CD8-positive, alpha-beta memory T cell (primary cell): ENCODE measurements at regions not wholly inside any gene's neighbourhood (a gene's known extent, or its start where the extent isn't known, plus 50 kb on each side); places are given as distances from the start of the nearest gene placed in this dataset.

Source experiments
- CTCF ChIA-PET: fragments of 350-600 bp; sonication (Branson Sonifier 250); formaldehyde crosslinking; loops from one replicate; lab custom pipeline; 2021; ENCODE audit warnings: antibody characterized with exemption; lab: Charles Lee
- POLR2A ChIA-PET: fragments of 350-600 bp; sonication (Branson Sonifier 250); formaldehyde crosslinking; loops from one replicate; lab custom pipeline; 2021; ENCODE audit warnings: antibody characterized with exemption; lab: Charles Lee
- DNase-seq, 5 donors: peaks; one replicate each; pipeline versions ENCODE4 v3.0.0 to v3.0.0-alpha.2; 2020 to 2022; ENCODE audit warnings: mixed read lengths in 1 of 5
- H3K27ac ChIP-seq: one replicate; pipeline ENCODE4 v1.7.0; 2013; ENCODE audit warnings: low read depth, mild to moderate bottlenecking, low read length, moderate library complexity
- H3K27me3 ChIP-seq: 2 replicates; pipeline ENCODE4 v1.7.0; 2013; ENCODE audit warnings: low read length, mild to moderate bottlenecking; ENCODE audit not compliant: insufficient read depth, poor library complexity, severe bottlenecking
- H3K36me3 ChIP-seq: 2 replicates; pipeline ENCODE4 v1.7.0; 2013; ENCODE audit warnings: mild to moderate bottlenecking, low read length, moderate library complexity; ENCODE audit not compliant: insufficient read depth
- H3K4me1 ChIP-seq: 2 replicates; pipeline ENCODE4 v1.7.0; 2013; ENCODE audit warnings: mild to moderate bottlenecking, low read length, moderate library complexity; ENCODE audit not compliant: insufficient read depth
- H3K4me3 ChIP-seq: 2 replicates; pipeline ENCODE4 v1.7.0; 2013; ENCODE audit warnings: mild to moderate bottlenecking, low read length
- H3K9me3 ChIP-seq: 2 replicates; pipeline ENCODE4 v1.7.0; 2013; ENCODE audit warnings: mild to moderate bottlenecking, low read length
- H3K27ac Mint-ChIP-seq, 8 donors: one replicate each; pipeline ENCODE4 v1.8.0; 2020 to 2021; ENCODE audit warnings: mixed read lengths in 8 of 8, mild to moderate bottlenecking in 6 of 8, inconsistent platforms in 3 of 8, moderate library complexity in 3 of 8
- H3K27me3 Mint-ChIP-seq, 2 donors: one replicate each; pipeline ENCODE4 v1.8.0; 2020 to 2021; ENCODE audit warnings: mixed read lengths in 2 of 2, mild to moderate bottlenecking in 1 of 2, moderate library complexity in 1 of 2
- H3K36me3 Mint-ChIP-seq, 3 donors: one replicate each; pipeline ENCODE4 v1.8.0; 2020 to 2021; ENCODE audit warnings: mixed read lengths in 3 of 3, inconsistent platforms in 1 of 3, mild to moderate bottlenecking in 1 of 3
- H3K4me1 Mint-ChIP-seq, 3 donors: one replicate each; pipeline ENCODE4 v1.8.0; 2020 to 2021; ENCODE audit warnings: mixed read lengths in 3 of 3, inconsistent platforms in 1 of 3, mild to moderate bottlenecking in 1 of 3
- H3K4me3 Mint-ChIP-seq, 7 donors: one replicate each; pipeline ENCODE4 v1.8.0; 2020 to 2021; ENCODE audit warnings: mixed read lengths in 7 of 7, mild to moderate bottlenecking in 6 of 7, moderate library complexity in 4 of 7, inconsistent platforms in 2 of 7
- H3K9me3 Mint-ChIP-seq, 5 donors: one replicate each; pipeline ENCODE4 v1.8.0; 2020 to 2022; ENCODE audit warnings: mixed read lengths in 5 of 5, mild to moderate bottlenecking in 3 of 5, moderate library complexity in 2 of 5, inconsistent platforms in 1 of 5

DNA sequence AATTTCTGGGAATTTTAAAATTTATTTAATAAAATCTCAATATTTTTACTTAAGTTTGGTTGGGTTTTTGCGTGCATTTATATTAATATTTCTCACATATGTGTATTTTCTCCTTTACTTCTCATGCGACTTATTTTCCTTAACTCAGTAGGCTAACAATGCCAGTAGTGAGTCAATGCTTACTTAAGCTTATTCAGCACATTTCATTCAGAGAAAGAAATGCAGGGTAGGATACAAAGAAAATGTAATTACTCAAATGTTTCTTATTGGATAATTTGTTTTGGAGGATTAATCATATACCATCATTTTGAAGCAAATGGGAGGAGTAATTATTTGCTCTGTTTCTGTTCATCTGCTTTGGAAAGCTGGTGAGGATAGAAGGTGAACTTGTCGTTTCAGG lies 623.5 kb downstream of the POM121L12 start:
- ChIA-PET POLR2A (no interaction called here), CTCF (no interaction called here)
- H3K4me1 Mint-ChIP-seq = no peaks in the 10 kb centered on the region
- H3K9me3 ChIP-seq = no peaks in the 10 kb centered on the region
- no peak overlapping the region for H3K27ac ChIP-seq
- no peak for DNase-seq
- H3K4me3 ChIP-seq = no peak overlapping the region
- no peaks in the 10 kb centered on the region for H3K36me3 Mint-ChIP-seq
- no peaks in the 10 kb centered on the region for H3K4me1 ChIP-seq
- no peaks in the 10 kb centered on the region for H3K27me3 Mint-ChIP-seq
- no peak overlapping the region for H3K4me3 Mint-ChIP-seq
- peaks cover 18 to 46% (median 21%) of the 10 kb centered on the region in 5 donors for H3K9me3 Mint-ChIP-seq
- H3K27me3 ChIP-seq = no peaks in the 10 kb centered on the region
- no peaks in the 10 kb centered on the region for H3K36me3 ChIP-seq
- H3K27ac Mint-ChIP-seq = no peak overlapping the region

DNA sequence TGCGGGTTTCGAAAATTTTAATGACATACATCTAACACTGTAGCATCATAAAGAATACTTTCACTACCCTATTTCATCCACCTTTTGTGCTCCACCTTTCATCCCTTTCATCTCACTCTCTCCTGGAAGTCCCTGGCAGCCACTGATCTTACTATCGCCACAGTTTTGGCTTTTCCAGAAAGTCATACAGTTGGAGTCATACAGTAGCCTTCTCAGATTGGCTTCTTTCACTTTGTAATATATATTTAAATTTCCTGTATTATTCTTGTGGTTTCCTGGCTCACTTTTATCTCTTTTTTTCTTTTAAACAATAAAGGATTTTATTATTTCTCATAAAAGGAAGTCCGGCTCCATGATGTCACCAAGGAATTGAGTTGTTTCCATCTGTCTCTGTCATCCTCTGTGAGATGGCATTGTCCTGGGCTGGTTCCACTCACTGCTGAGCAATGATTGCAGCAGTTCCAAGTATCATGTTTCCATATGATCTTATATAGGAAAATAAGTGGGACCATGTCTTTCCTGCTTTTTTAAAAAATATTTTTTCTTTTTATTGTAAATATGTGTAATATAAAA lies 626.3 kb downstream of the POM121L12 start:
- H3K4me3 ChIP-seq = no peak overlapping the region
- H3K27me3 ChIP-seq = no peaks in the 10 kb centered on the region
- Mint-ChIP-seq H3K9me3 (peaks cover 9 to 40% (median 22%) of the 10 kb centered on the region in 5 donors), H3K36me3 (no peaks in the 10 kb centered on the region), H3K4me3 (no peak overlapping the region), H3K27me3 (no peaks in the 10 kb centered on the region), H3K4me1 (no peaks in the 10 kb centered on the region), H3K27ac (no peak overlapping the region)
- H3K27ac ChIP-seq = no peak overlapping the region
- no peaks in the 10 kb centered on the region for H3K9me3 ChIP-seq
- ChIA-PET CTCF (no interaction called here), POLR2A (no interaction called here)
- no peak for DNase-seq
- H3K4me1 ChIP-seq = no peaks in the 10 kb centered on the region
- no peaks in the 10 kb centered on the region for H3K36me3 ChIP-seq

DNA sequence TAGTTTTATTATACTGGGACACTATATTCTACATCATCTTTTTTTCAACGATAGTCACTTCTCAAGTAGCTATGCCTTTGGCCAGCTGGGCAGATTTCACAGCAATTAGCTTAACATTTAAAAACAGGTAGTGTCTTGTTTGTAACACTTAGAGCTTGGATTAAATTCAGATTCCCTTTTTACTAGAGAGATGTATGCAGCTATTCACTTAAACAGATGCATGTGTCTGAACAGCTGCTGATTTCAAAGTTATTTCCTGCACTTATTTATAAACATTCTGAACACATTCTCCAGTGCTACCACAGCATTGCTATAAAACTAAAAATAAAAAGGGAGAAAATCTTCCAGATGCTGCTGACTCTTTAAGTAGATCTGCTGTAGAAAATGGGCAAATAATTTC lies 637.2 kb downstream of the POM121L12 start:
- Mint-ChIP-seq H3K9me3 (peaks cover 4 to 33% (median 10%) of the 10 kb centered on the region in 5 donors), H3K27ac (no peak overlapping the region), H3K27me3 (no peaks in the 10 kb centered on the region), H3K4me3 (no peak overlapping the region), H3K4me1 (no peaks in the 10 kb centered on the region), H3K36me3 (no peaks in the 10 kb centered on the region)
- Histone ChIP-seq H3K27me3 (no peaks in the 10 kb centered on the region), H3K9me3 (no peaks in the 10 kb centered on the region), H3K4me1 (no peaks in the 10 kb centered on the region), H3K27ac (no peak overlapping the region), H3K36me3 (no peaks in the 10 kb centered on the region), H3K4me3 (no peak overlapping the region)
- POLR2A ChIA-PET = no interaction called here
- no peak for DNase-seq
- CTCF ChIA-PET = no interaction called here

DNA sequence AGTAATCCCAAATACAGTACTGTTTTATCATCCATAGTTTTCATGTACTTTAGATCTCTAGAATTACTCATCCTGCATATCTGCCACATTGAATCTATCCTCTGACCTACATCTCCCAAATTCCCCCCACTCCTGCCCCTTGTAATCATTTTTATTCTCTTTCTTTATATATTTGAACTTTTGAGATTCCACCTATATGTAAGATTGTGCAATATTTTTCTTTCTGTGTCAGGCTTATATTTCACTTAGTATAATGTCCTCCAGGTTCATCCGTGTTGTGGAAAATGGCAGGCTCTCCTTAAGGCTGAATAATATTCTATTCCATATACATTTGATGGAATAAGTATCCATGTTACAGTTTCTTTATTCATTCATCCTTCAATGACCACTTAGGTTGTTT lies 640.4 kb downstream of the POM121L12 start:
- Mint-ChIP-seq H3K4me3 (no peak overlapping the region), H3K36me3 (no peaks in the 10 kb centered on the region), H3K9me3 (peaks cover 15 to 34% (median 27%) of the 10 kb centered on the region in 5 donors), H3K27me3 (no peaks in the 10 kb centered on the region), H3K27ac (no peak overlapping the region), H3K4me1 (no peaks in the 10 kb centered on the region)
- no peaks in the 10 kb centered on the region for H3K36me3 ChIP-seq
- no peak for DNase-seq
- no peaks in the 10 kb centered on the region for H3K4me1 ChIP-seq
- H3K27ac ChIP-seq = no peak overlapping the region
- ChIA-PET POLR2A (no interaction called here), CTCF (no interaction called here)
- H3K27me3 ChIP-seq = no peaks in the 10 kb centered on the region
- no peak overlapping the region for H3K4me3 ChIP-seq
- no peaks in the 10 kb centered on the region for H3K9me3 ChIP-seq

DNA sequence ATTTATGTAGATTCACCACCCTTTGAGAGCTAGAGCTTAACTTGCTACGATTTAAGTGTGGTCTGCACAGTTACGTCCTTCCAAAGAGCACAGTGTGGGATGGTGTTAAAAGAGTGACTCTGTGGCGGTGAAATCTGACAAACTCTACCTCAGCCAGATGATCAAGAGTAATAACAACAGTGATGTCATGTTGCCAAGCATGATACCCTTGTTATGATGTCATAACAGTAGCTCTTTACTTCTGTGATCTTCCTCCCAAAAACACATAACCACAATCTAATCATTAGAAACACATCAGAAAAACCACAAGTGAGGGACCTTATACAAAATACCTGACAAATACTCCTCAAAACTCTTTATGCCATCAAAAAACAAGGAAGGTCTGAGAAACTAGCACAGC lies 649.3 kb downstream of the POM121L12 start:
- H3K27me3 ChIP-seq = no peaks in the 10 kb centered on the region
- POLR2A ChIA-PET = no interaction called here
- H3K9me3 ChIP-seq = no peaks in the 10 kb centered on the region
- Mint-ChIP-seq H3K9me3 (peaks cover 10 to 53% (median 19%) of the 10 kb centered on the region in 5 donors), H3K27me3 (peaks cover 0 to 2% of the 10 kb centered on the region in 2 donors), H3K36me3 (no peaks in the 10 kb centered on the region), H3K27ac (no peak overlapping the region), H3K4me1 (no peaks in the 10 kb centered on the region), H3K4me3 (no peak overlapping the region)
- no peak overlapping the region for H3K4me3 ChIP-seq
- H3K4me1 ChIP-seq = no peaks in the 10 kb centered on the region
- no peak overlapping the region for H3K27ac ChIP-seq
- DNase-seq = no peak
- H3K36me3 ChIP-seq = no peaks in the 10 kb centered on the region
- CTCF ChIA-PET = no interaction called here

DNA sequence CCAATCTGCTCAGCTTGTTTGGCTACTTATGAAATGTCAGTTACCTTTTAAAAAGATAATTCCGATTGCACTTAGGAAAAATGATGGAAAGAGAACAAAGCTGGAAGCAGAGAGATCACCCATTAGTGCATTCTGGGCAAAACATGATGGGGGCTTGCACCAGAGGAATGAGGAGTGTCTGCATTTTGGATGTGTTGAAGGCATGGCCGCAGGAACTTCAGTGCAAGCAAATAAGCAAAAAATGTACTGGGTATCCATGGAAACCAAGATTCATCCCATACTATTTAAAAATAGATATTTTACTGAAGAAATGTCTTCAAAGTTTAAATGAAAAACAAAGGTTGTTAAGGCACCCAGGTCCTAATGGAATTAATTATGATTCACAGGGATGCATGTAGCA lies 655.0 kb downstream of the POM121L12 start:
- no peak for DNase-seq
- no peaks in the 10 kb centered on the region for H3K4me1 Mint-ChIP-seq
- H3K9me3 Mint-ChIP-seq = peaks cover 8 to 31% (median 17%) of the 10 kb centered on the region in 5 donors
- peaks cover 3% of the 10 kb centered on the region for H3K9me3 ChIP-seq
- ChIA-PET POLR2A (no interaction called here), CTCF (no interaction called here)
- H3K4me3 Mint-ChIP-seq = no peak overlapping the region
- no peaks in the 10 kb centered on the region for H3K36me3 Mint-ChIP-seq
- H3K27ac ChIP-seq = no peak overlapping the region
- H3K27me3 ChIP-seq = no peaks in the 10 kb centered on the region
- H3K4me3 ChIP-seq = no peak overlapping the region
- H3K36me3 ChIP-seq = no peaks in the 10 kb centered on the region
- no peaks in the 10 kb centered on the region for H3K27me3 Mint-ChIP-seq
- no peaks in the 10 kb centered on the region for H3K4me1 ChIP-seq
- no peak overlapping the region for H3K27ac Mint-ChIP-seq

DNA sequence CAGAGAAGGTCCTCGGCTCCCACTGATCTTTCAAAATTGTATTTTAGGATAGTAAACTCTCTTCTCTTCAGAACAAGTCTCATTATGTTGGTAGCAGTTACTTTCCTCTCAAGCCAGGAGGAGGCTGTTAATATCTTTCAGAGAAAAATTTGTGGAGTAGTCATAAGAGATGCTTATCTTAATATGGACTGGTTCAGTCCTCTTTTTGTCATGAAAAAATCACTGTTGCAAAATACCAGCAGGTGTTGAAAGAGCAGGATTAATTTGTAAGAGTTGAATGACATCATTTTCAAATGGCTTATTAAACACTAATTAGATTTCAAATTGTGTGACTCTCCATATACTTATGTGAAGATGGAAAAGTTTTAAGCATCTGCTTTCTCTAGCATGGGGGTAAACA lies 662.5 kb downstream of the POM121L12 start:
- POLR2A ChIA-PET = no interaction called here
- no peaks in the 10 kb centered on the region for H3K4me1 Mint-ChIP-seq
- Histone ChIP-seq H3K36me3 (no peaks in the 10 kb centered on the region), H3K9me3 (no peaks in the 10 kb centered on the region), H3K4me3 (no peak overlapping the region), H3K27ac (no peak overlapping the region), H3K4me1 (no peaks in the 10 kb centered on the region), H3K27me3 (no peaks in the 10 kb centered on the region)
- H3K4me3 Mint-ChIP-seq = no peak overlapping the region
- H3K27me3 Mint-ChIP-seq = no peaks in the 10 kb centered on the region
- H3K9me3 Mint-ChIP-seq = peaks cover 7 to 21% (median 15%) of the 10 kb centered on the region in 5 donors
- no peak for DNase-seq
- H3K27ac Mint-ChIP-seq = no peak overlapping the region
- H3K36me3 Mint-ChIP-seq = no peaks in the 10 kb centered on the region
- CTCF ChIA-PET = no interaction called here

DNA sequence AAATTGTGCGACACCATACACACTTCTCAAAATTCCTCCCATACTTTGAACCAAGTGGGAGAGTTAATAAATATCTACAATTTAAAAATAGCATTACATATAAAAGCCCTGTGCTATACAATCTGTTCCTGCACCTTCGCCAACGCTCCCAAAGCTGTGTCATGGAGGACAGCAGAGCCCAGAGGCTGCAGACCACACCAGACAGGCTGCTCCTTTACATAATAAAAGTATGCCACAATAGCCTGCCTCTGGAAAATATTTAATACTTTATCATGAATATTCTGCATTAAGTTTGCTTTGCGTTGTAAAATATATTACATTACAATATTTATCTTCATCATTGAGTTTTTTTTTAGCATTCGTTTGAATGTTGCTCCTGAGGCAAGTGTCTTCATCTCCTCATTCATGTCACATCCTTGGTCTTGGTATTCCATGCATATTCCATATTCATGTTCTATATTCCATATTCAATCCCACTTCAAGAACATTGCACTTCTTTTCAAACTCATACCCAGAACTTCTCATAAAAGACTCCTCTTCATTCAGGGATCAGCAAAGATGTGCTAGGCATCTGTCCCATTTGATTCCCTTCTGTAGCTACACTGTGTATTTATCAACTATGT lies 663.9 kb downstream of the POM121L12 start:
- H3K36me3 Mint-ChIP-seq = no peaks in the 10 kb centered on the region
- no peaks in the 10 kb centered on the region for H3K27me3 Mint-ChIP-seq
- Histone ChIP-seq H3K9me3 (no peaks in the 10 kb centered on the region), H3K27me3 (no peaks in the 10 kb centered on the region), H3K36me3 (no peaks in the 10 kb centered on the region), H3K4me1 (no peaks in the 10 kb centered on the region), H3K27ac (no peak overlapping the region), H3K4me3 (no peak overlapping the region)
- H3K9me3 Mint-ChIP-seq = peaks cover 5 to 19% (median 11%) of the 10 kb centered on the region in 5 donors
- H3K4me3 Mint-ChIP-seq = no peak overlapping the region
- ChIA-PET CTCF (no interaction called here), POLR2A (no interaction called here)
- no peaks in the 10 kb centered on the region for H3K4me1 Mint-ChIP-seq
- DNase-seq = no peak
- H3K27ac Mint-ChIP-seq = no peak overlapping the region
